Endothelial cell of umbilical vein (primary cell): ENCODE measurements at regions not wholly inside any gene's neighbourhood (a gene's known extent, or its start where the extent isn't known, plus 50 kb on each side); places are given as distances from the start of the nearest gene placed in this dataset.

Experiments
- BruUV-seq: library from RNA; stranded (reverse); fragments of 400-500 nt; replicated peaks from 2 replicates; lab custom pipeline; 2021; lab: Mats Ljungman, UMichigan
- CTCF ChIA-PET: fragments of 300-600, 350-600 bp; sonication (Branson Sonifier 250); formaldehyde crosslinking; loops from one replicate; lab custom pipeline; 2021; ENCODE audit warnings: antibody characterized with exemption, inconsistent platforms; lab: Charles Lee
- POLR2A ChIA-PET: fragments of 300-600, 350-600 bp; sonication (Branson Sonifier 250); formaldehyde crosslinking; loops from one replicate; lab custom pipeline; 2021; ENCODE audit warnings: antibody characterized with exemption, inconsistent platforms; lab: Charles Lee
- DNase-seq: peaks from one replicate; pipeline ENCODE4 v3.0.0-alpha.2; 2011; ENCODE audit warnings: low read depth, low spot score
- FAIRE-seq: peaks from 2 replicates; lab custom pipeline; 2011; peaks lifted over from hg19 to GRCh38; lab: Jason Lieb, UNC
- H2AFZ ChIP-seq: 2 replicates; pipeline ENCODE4 v1.6.0; 2012; ENCODE audit warnings: low read depth, low read length, control low read depth, inconsistent platforms
- H3K27ac ChIP-seq: 2 replicates; pipeline ENCODE4 v1.5.1; 2011; ENCODE audit warnings: low read depth, mild to moderate bottlenecking, control low read depth, low read length, moderate library complexity; ENCODE audit not compliant: insufficient read depth
- H3K27me3 ChIP-seq, 2 experiments: 2 replicates each; pipeline versions ENCODE4 v1.6.0 to v1.6.1; 2011; ENCODE audit warnings: low read length in 2 of 2, mixed read lengths in 1 of 2; ENCODE audit not compliant: control insufficient read depth in 2 of 2, insufficient read depth in 2 of 2
- H3K36me3 ChIP-seq, 2 experiments: 2 replicates in 1 of 2; 3 replicates in 1 of 2; pipeline ENCODE4 v1.5.1; 2011; ENCODE audit warnings: low read length in 2 of 2, mild to moderate bottlenecking in 1 of 2, moderate library complexity in 1 of 2; ENCODE audit not compliant: control insufficient read depth in 2 of 2, insufficient read depth in 2 of 2; ENCODE audit errors: extremely low read depth in 1 of 2
- H3K4me1 ChIP-seq: 3 replicates; pipeline ENCODE4 v1.5.1; 2011; ENCODE audit warnings: mild to moderate bottlenecking, low read length; ENCODE audit not compliant: control insufficient read depth, insufficient read depth; ENCODE audit errors: extremely low read depth
- H3K4me2 ChIP-seq: 2 replicates; pipeline ENCODE4 v1.6.1; 2011; ENCODE audit warnings: low read length, control low read depth, mixed read lengths; ENCODE audit not compliant: insufficient read depth
- H3K4me3 ChIP-seq, 3 experiments: fragments of 200-600 bp in 1 of 3; sonication (generic), shearing (Covaris generic) in 1 of 3; replicated peaks in 1 of 3; 2 replicates each; pipeline ENCODE4 v1.5.1; 2011 to 2016; ENCODE audit warnings: control low read depth in 3 of 3, low read length in 3 of 3, mild to moderate bottlenecking in 2 of 3, inconsistent platforms in 1 of 3, low read depth in 1 of 3, moderate library complexity in 1 of 3; ENCODE audit not compliant: insufficient read depth in 1 of 3
- H3K79me2 ChIP-seq: 2 replicates; pipeline ENCODE4 v1.6.0; 2012; ENCODE audit warnings: low read length, inconsistent platforms; ENCODE audit not compliant: control insufficient read depth, insufficient read depth
- H3K9ac ChIP-seq: replicated peaks from 2 replicates; pipeline ENCODE3; 2011; ENCODE audit warnings: low read length, control low read depth; ENCODE audit not compliant: insufficient read depth; ENCODE audit errors: extremely low read depth
- H3K9me1 ChIP-seq: replicated peaks from 3 replicates; pipeline ENCODE4 v1.6.0; 2011; ENCODE audit warnings: mild to moderate bottlenecking, low read length; ENCODE audit not compliant: control insufficient read depth, insufficient read depth; ENCODE audit errors: extremely low read depth
- H3K9me3 ChIP-seq: replicated peaks from 2 replicates; pipeline ENCODE4 v1.5.1; 2012; ENCODE audit warnings: low read length, inconsistent platforms; ENCODE audit not compliant: control insufficient read depth, insufficient read depth
- H4K20me1 ChIP-seq: replicated peaks from 2 replicates; pipeline ENCODE3; 2011; ENCODE audit warnings: mild to moderate bottlenecking, low read length; ENCODE audit not compliant: control insufficient read depth, insufficient read depth; ENCODE audit errors: extremely low read depth
- CTCF ChIP-seq, 2 donors: IDR thresholded peaks; 1 replicate in 1 of 2; 2 replicates in 1 of 2; pipeline ENCODE4 v1.5.1; 2011; ENCODE audit warnings: low read length in 2 of 2, mild to moderate bottlenecking in 2 of 2, moderate library complexity in 2 of 2, control low read depth in 1 of 2, inconsistent platforms in 1 of 2, low read depth in 1 of 2; ENCODE audit not compliant: insufficient read depth in 1 of 2; ENCODE audit errors: extremely low read depth in 1 of 2
- EZH2 ChIP-seq: IDR thresholded peaks from 2 replicates; pipeline ENCODE4 v1.6.1; 2012; ENCODE audit warnings: borderline replicate concordance, low read depth, mild to moderate bottlenecking, moderate library complexity, low read length, inconsistent platforms; ENCODE audit not compliant: severe bottlenecking
- FOS ChIP-seq: IDR thresholded peaks from 2 replicates; pipeline ENCODE4 v1.6.1; 2011; ENCODE audit warnings: mild to moderate bottlenecking, low read length, moderate library complexity, borderline replicate concordance; ENCODE audit not compliant: insufficient read depth
- GATA2 ChIP-seq: IDR thresholded peaks from 2 replicates; pipeline ENCODE4 v1.7.0; 2011; ENCODE audit warnings: low read depth, mild to moderate bottlenecking, moderate library complexity, mixed read lengths, low read length; ENCODE audit not compliant: insufficient read length, insufficient read depth
- JUN ChIP-seq: IDR thresholded peaks from 2 replicates; pipeline ENCODE4 v1.6.1; 2011; ENCODE audit warnings: borderline replicate concordance, low read depth; ENCODE audit not compliant: insufficient read length, insufficient read depth
- MAX ChIP-seq: IDR thresholded peaks from 2 replicates; pipeline ENCODE4 v1.6.1; 2011; ENCODE audit not compliant: insufficient read depth, insufficient read length
- MYC ChIP-seq: IDR thresholded peaks from one replicate; pipeline ENCODE4 v1.6.1; 2011; ENCODE audit warnings: mild to moderate bottlenecking, low read depth, low read length
- POLR2A ChIP-seq: IDR thresholded peaks from 2 replicates; pipeline ENCODE4 v1.6.1; 2012; ENCODE audit warnings: low read depth, mild to moderate bottlenecking, control low read depth, low read length
- dilution Hi-C: fragments of 300-500 bp; cut with MboI; formaldehyde crosslinking; loops from one replicate; pipeline ENCODE4 v1.15.0; 2019; ENCODE audit warnings: low sequenced_read_pairs; ENCODE audit not compliant: extremely low pct_ligation_motif_present
- intact Hi-C: fragments of 100-400 bp; cut with micrococcal nuclease; formaldehyde crosslinking; loops from one replicate; pipeline ENCODE4 v1.10.0; 2022

GRCh38 chr4:114535725-114536124 lies 62.9 kb upstream of the UGT8 start:
- H2AFZ ChIP-seq, result no peak overlapping the region

GRCh38 chr4:114537352-114537751 lies 61.3 kb upstream of the UGT8 start:
- FAIRE-seq (no peak), DNase-seq (no peak)
- no peaks in the 10 kb centered on the region for H3K9me3 ChIP-seq
- H3K27me3 ChIP-seq, result no peaks in the 10 kb centered on the region
- no peak overlapping the region for H3K4me2 ChIP-seq
- TF ChIP-seq POLR2A (no peak), EZH2 (no peak), CTCF (IDR thresholded peaks at IDR 0.05; ENCODE audit: extremely low read depth in 1 of 2, insufficient read depth in 1 of 2, low read depth in 1 of 2, low read length in 2 of 2) (no peak), MAX (no peak), GATA2 (no peak)
- no peak overlapping the region for H3K27ac ChIP-seq
- H3K79me2 ChIP-seq, result no peaks in the 10 kb centered on the region
- intact Hi-C loops, result no loop called here
- POLR2A ChIA-PET, result no interaction called here
- no peak overlapping the region for H3K9ac ChIP-seq
- H4K20me1 ChIP-seq, result no peaks in the 10 kb centered on the region
- H3K4me1 ChIP-seq, result no peaks in the 10 kb centered on the region
- H3K9me1 ChIP-seq, result no peaks in the 10 kb centered on the region
- no peak overlapping the region for H3K4me3 ChIP-seq
- BruUV-seq, result no TSS peak
- dilution Hi-C loops, result no loop called here
- no peaks in the 10 kb centered on the region for H3K36me3 ChIP-seq
- CTCF ChIA-PET, result no interaction called here
- no peak overlapping the region for H2AFZ ChIP-seq

More at GRCh38 chr4:114535725-114536124, 62.9 kb upstream of the UGT8 start:
- CTCF ChIA-PET, result no interaction called here
- no peaks in the 10 kb centered on the region for H3K79me2 ChIP-seq
- H3K4me1 ChIP-seq, result no peaks in the 10 kb centered on the region
- POLR2A ChIA-PET, result interaction anchor here (0.7 kb wide), 1 partner anchor 16 kb away, joined by 4 read pairs; no protein-coding TSS in a partner anchor
- no TSS peak for BruUV-seq
- no peak for DNase-seq
- H3K4me2 ChIP-seq, result no peak overlapping the region
- H3K4me3 ChIP-seq, result no peak overlapping the region
- H3K9ac ChIP-seq, result no peak overlapping the region
- TF ChIP-seq FOS, result no peak
- TF ChIP-seq GATA2, result no peak
- TF ChIP-seq EZH2, result no peak
- no peak for TF ChIP-seq MYC
- no peak for TF ChIP-seq JUN
- TF ChIP-seq MAX, result no peak
- intact Hi-C loops (no loop called here), dilution Hi-C loops (no loop called here)
- H3K27me3 ChIP-seq, result no peaks in the 10 kb centered on the region
- no peak overlapping the region for H3K27ac ChIP-seq
- H3K36me3 ChIP-seq, result no peaks in the 10 kb centered on the region
- FAIRE-seq, result no peak
- H3K9me1 ChIP-seq, result no peaks in the 10 kb centered on the region
- no peaks in the 10 kb centered on the region for H3K9me3 ChIP-seq
- H4K20me1 ChIP-seq, result no peaks in the 10 kb centered on the region
